Smooth muscle cell (in vitro differentiated cells): ENCODE measurements at regions not wholly inside any gene's neighbourhood (a gene's known extent, or its start where the extent isn't known, plus 50 kb on each side); places are given as distances from the start of the nearest gene placed in this dataset.

Experiments used
- DNase-seq: peaks from one replicate; lab custom pipeline; 2025; ENCODE audit not compliant: unreplicated experiment; lab: John Stamatoyannopoulos, UW
- H2AFZ ChIP-seq: fragments of 200-600 bp; sonication (generic); 2 replicates; pipeline ENCODE4 v1.6.0; 2016; ENCODE audit warnings: antibody characterized with exemption, low read depth, mild to moderate bottlenecking
- H3F3A ChIP-seq: fragments of 200-600 bp; sonication (generic); 2 replicates; pipeline ENCODE4 v1.6.0; 2017; ENCODE audit warnings: antibody characterized with exemption, low read depth
- H3K27ac ChIP-seq: fragments of 200-600 bp; sonication (generic); 2 replicates; pipeline ENCODE4 v1.5.1; 2016; ENCODE audit warnings: low read depth, mild to moderate bottlenecking
- H3K27me3 ChIP-seq: fragments of 200-600 bp; sonication (generic); 2 replicates; pipeline ENCODE4 v1.6.1; 2016; ENCODE audit warnings: low read depth, mild to moderate bottlenecking
- H3K36me3 ChIP-seq: fragments of 200-600 bp; sonication (generic); 2 replicates; pipeline ENCODE4 v1.5.1; 2016; ENCODE audit warnings: low read depth
- H3K4me1 ChIP-seq: fragments of 200-600 bp; sonication (generic); 2 replicates; pipeline ENCODE4 v1.5.1; 2016; ENCODE audit warnings: low read depth
- H3K4me2 ChIP-seq: fragments of 200-600 bp; sonication (generic); 2 replicates; pipeline ENCODE4 v1.6.0; 2016; ENCODE audit warnings: mild to moderate bottlenecking
- H3K4me3 ChIP-seq: fragments of 200-600 bp; sonication (generic); 2 replicates; pipeline ENCODE4 v1.5.1; 2016; ENCODE audit warnings: mild to moderate bottlenecking
- H3K79me2 ChIP-seq: fragments of 200-600 bp; sonication (generic); 2 replicates; pipeline ENCODE4 v1.6.0; 2016; ENCODE audit warnings: low read depth, mild to moderate bottlenecking
- H3K9ac ChIP-seq: fragments of 200-600 bp; sonication (generic); 2 replicates; pipeline ENCODE4 v1.6.0; 2016; ENCODE audit warnings: low read depth
- H3K9me3 ChIP-seq: fragments of 200-600 bp; sonication (generic); replicated peaks from 2 replicates; pipeline ENCODE4 v1.5.1; 2016; ENCODE audit warnings: low read depth
- H4K20me1 ChIP-seq: fragments of 200-600 bp; sonication (generic); 2 replicates; pipeline ENCODE4 v1.6.0; 2016; ENCODE audit warnings: low read depth
- WGBS: methylation state at CpG from one replicate; pipeline ENCODE4 v1.1.7; 2016; ENCODE audit warnings: low lambda C conversion rate; 5-methylcytosine and 5-hydroxymethylcytosine counted together
- TF ChIP-seq, protein P1 (sequence below): fragments of 200-600 bp; sonication (generic); IDR thresholded peaks from 2 replicates; pipeline ENCODE4 v1.5.1; 2017; ENCODE audit warnings: borderline replicate concordance, mild to moderate bottlenecking, antibody characterized with exemption; ENCODE audit not compliant: insufficient read depth, poor library complexity, severe bottlenecking

DNA sequence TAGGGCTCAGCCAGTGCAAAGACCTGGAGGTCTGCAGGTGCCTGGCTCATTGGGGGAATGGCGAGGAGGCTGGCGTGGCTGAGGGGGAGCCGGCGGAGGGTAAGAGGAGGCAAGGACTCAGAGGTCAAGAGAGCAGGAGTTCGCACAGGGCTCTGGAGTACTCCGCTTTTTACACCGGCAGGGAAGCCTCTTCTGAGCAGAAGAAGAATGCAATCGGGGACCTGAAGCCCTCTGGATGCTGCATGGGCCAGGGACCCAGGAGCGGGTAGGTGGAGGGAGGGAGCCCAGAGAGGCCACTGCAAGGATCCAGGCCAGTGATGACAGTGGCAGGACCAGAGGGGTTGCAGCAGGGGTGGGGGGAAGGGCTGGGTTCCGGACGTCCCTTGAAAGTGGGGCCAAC lies 70.4 kb upstream of the TAMM41 start:
- Histone ChIP-seq H3K9ac (no peak overlapping the region), H3F3A (no peaks in the 10 kb centered on the region), H3K4me1 (peaks cover 6% of the 10 kb centered on the region), H3K9me3 (no peaks in the 10 kb centered on the region), H2AFZ (no peak overlapping the region), H3K36me3 (no peaks in the 10 kb centered on the region), H3K4me3 (no peak overlapping the region), H3K4me2 (no peak overlapping the region), H3K27ac (no peak overlapping the region), H3K79me2 (no peaks in the 10 kb centered on the region), H3K27me3 (no peaks in the 10 kb centered on the region), H4K20me1 (no peaks in the 10 kb centered on the region)
- 93% methylated on average over 9 of the region's 11 CpGs for WGBS
- TF ChIP-seq, protein P1, sequence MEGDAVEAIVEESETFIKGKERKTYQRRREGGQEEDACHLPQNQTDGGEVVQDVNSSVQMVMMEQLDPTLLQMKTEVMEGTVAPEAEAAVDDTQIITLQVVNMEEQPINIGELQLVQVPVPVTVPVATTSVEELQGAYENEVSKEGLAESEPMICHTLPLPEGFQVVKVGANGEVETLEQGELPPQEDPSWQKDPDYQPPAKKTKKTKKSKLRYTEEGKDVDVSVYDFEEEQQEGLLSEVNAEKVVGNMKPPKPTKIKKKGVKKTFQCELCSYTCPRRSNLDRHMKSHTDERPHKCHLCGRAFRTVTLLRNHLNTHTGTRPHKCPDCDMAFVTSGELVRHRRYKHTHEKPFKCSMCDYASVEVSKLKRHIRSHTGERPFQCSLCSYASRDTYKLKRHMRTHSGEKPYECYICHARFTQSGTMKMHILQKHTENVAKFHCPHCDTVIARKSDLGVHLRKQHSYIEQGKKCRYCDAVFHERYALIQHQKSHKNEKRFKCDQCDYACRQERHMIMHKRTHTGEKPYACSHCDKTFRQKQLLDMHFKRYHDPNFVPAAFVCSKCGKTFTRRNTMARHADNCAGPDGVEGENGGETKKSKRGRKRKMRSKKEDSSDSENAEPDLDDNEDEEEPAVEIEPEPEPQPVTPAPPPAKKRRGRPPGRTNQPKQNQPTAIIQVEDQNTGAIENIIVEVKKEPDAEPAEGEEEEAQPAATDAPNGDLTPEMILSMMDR, result no peak
- DNase-seq, result no peak

DNA sequence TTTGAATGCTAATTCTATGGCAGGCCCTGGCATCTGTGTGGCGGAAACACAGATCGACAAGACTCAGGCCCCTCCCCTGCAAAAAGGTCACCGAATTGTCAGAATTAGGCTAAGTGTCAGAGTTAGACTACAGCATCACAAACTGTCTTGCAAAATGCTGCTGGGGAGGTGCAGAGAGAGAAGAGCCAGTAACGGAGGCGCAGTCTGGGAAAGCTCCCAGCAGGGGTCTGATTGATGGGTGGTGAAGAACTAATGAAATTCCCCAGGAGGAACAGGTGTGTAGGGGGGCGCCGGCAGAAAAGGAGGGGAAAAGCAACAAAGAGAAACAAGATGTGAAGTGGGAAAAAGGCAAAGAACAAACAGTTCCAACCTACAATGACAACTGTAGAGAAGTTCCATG lies 72.7 kb upstream of the TAMM41 start:
- H3K79me2 ChIP-seq, result no peaks in the 10 kb centered on the region
- TF ChIP-seq, protein P1, result no peak
- H3K27ac ChIP-seq, result no peak overlapping the region
- no peaks in the 10 kb centered on the region for H3K9me3 ChIP-seq
- no peaks in the 10 kb centered on the region for H3F3A ChIP-seq
- peaks cover 6% of the 10 kb centered on the region for H3K4me1 ChIP-seq
- no peaks in the 10 kb centered on the region for H3K36me3 ChIP-seq
- H3K27me3 ChIP-seq, result no peaks in the 10 kb centered on the region
- H3K4me3 ChIP-seq, result no peak overlapping the region
- no peak for DNase-seq
- no peak overlapping the region for H2AFZ ChIP-seq
- no peak overlapping the region for H3K4me2 ChIP-seq
- no peak overlapping the region for H3K9ac ChIP-seq
- WGBS, result 62% methylated on average over 7 of the region's 7 CpGs
- no peaks in the 10 kb centered on the region for H4K20me1 ChIP-seq

DNA sequence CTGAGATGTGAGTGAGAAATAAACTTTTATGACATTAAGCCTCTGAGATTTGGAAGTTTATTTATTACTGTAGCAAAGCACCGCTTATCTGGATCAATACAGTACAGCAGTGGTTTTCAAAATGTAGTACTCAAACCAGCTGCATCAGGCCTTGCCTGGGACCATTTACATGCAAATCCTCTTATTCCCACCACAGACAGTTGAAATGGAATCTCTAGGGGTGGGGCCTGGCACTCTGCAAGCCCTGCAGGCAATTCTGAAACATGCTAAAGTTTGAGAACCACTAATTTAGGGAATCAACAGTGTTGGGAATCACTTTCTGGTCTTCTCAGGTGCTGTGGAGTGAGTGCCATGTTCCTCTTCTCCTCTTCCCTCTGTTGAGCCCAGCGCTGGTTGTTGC lies 77.8 kb upstream of the TAMM41 start:
- H3K9ac ChIP-seq, result no peak overlapping the region
- H3K79me2 ChIP-seq, result no peaks in the 10 kb centered on the region
- H3K27ac ChIP-seq, result no peak overlapping the region
- 64% methylated on average over 2 of the region's 2 CpGs for WGBS
- H3K4me2 ChIP-seq, result no peak overlapping the region
- TF ChIP-seq, protein P1, result no peak
- H2AFZ ChIP-seq, result no peak overlapping the region
- no peaks in the 10 kb centered on the region for H3K9me3 ChIP-seq
- no peak for DNase-seq
- no peaks in the 10 kb centered on the region for H3F3A ChIP-seq
- no peaks in the 10 kb centered on the region for H4K20me1 ChIP-seq
- no peaks in the 10 kb centered on the region for H3K4me1 ChIP-seq
- H3K36me3 ChIP-seq, result no peaks in the 10 kb centered on the region
- H3K27me3 ChIP-seq, result no peaks in the 10 kb centered on the region
- H3K4me3 ChIP-seq, result no peak overlapping the region

DNA sequence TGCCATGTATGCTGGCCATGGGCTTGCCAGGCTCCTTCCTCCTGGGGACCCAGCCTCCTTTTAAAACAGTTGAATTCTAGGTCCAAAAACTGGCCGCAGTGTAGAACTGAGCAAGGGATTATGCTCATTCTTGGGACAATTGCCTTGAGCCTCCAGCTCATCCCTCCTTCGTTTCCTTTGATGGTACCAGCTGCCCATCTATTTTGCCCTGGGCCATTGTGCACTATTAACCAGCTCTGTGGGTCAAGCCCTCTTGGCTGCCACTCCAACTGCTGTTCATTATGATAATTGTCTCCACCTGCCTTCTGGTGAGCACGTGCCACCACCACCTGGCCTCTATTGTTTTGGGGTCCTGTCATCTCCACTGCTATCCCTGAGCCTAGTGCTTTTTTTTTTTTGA lies 75.8 kb upstream of the SYN2 start:
- Histone ChIP-seq H3K27ac (no peak overlapping the region), H3F3A (no peaks in the 10 kb centered on the region), H3K27me3 (no peaks in the 10 kb centered on the region), H2AFZ (no peak overlapping the region), H3K4me1 (no peaks in the 10 kb centered on the region), H3K4me3 (no peak overlapping the region), H3K9me3 (no peaks in the 10 kb centered on the region), H3K4me2 (no peak overlapping the region), H3K36me3 (no peaks in the 10 kb centered on the region), H3K79me2 (no peaks in the 10 kb centered on the region), H4K20me1 (no peaks in the 10 kb centered on the region), H3K9ac (no peak overlapping the region)
- TF ChIP-seq, protein P1, result no peak
- 90% methylated on average over 3 of the region's 3 CpGs for WGBS
- DNase-seq, result no peak
